ENCODE measurements at regions not wholly inside any gene's neighbourhood (a gene's known extent, or its start where the extent isn't known, plus 50 kb on each side); places are given as distances from the start of the nearest gene placed in this dataset.
"Not testable (repeated sequence)": the region's sequence is repeated elsewhere in the genome, so short reads cannot be mapped to it uniquely, and the experiment has no call there.

DNA sequence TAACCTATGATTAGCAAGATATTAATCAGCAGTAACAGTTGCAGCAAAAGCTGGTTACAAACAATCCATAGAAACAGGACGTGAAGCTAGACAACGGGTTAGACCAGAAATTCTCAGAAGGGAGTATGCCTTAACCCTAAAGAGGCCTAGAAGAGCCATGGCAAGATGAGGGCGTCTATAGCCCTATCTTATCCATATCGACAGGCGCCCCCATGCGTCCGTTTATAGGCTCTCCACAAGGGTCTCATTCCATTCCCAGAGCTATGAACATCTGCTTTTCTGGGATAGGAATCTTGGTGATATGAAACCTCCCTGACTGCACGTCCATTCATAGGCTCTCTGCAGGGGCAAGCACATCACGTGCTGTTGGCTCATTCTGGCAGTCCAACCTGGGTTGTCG is 109.2 kb upstream of the OR13F1 start:
- H3K27me3 ChIP-seq (ENCODE audit: control insufficient read depth, insufficient read depth, low read length); H3K36me3 ChIP-seq (replicated peaks; ENCODE audit: control insufficient read depth, insufficient read depth, low read length); H3K4me3 ChIP-seq (ENCODE audit: insufficient read depth, low read depth, low read length); DNase-seq: not testable (repeated sequence)

GRCh38 chr9:104412238-104412637 is 91.8 kb upstream of the OR13F1 start:
- Histone ChIP-seq H3K27me3 (ENCODE audit: control insufficient read depth, insufficient read depth, low read length) (no peaks in the 10 kb centered on the region), H3K4me3 (ENCODE audit: insufficient read depth, low read depth, low read length) (no peak overlapping the region), H3K36me3 (replicated peaks; ENCODE audit: control insufficient read depth, insufficient read depth, low read length) (no peaks in the 10 kb centered on the region)
- DNase-seq: no peak

DNA sequence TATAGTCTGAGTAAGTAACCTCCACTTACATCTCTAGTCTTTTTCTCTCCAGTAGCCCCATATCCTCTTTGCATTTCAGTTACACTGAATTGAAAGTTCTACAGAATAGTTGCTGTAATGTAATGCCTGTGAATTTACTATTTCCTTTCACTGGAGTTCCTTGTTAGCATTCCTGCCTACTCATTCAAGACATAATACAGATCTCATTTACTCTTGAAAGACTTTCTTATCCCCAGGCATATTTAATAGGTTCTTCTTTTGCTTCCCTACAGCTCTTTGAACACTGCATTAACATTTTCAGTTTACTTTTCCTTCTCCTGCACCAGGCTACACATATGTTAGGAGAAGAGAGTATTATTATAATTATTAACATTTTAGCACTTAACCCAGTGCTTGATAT is 87.6 kb upstream of the OR13F1 start:
- Histone ChIP-seq H3K4me3 (ENCODE audit: insufficient read depth, low read depth, low read length) (no peak overlapping the region), H3K27me3 (ENCODE audit: control insufficient read depth, insufficient read depth, low read length) (no peaks in the 10 kb centered on the region), H3K36me3 (replicated peaks; ENCODE audit: control insufficient read depth, insufficient read depth, low read length) (no peaks in the 10 kb centered on the region)
- no peak for DNase-seq

GRCh38 chr9:104417296-104417695 is 86.8 kb upstream of the OR13F1 start:
- no peak for DNase-seq
- Histone ChIP-seq H3K4me3 (ENCODE audit: insufficient read depth, low read depth, low read length) (no peak overlapping the region), H3K36me3 (replicated peaks; ENCODE audit: control insufficient read depth, insufficient read depth, low read length) (no peaks in the 10 kb centered on the region), H3K27me3 (ENCODE audit: control insufficient read depth, insufficient read depth, low read length) (no peaks in the 10 kb centered on the region)

DNA sequence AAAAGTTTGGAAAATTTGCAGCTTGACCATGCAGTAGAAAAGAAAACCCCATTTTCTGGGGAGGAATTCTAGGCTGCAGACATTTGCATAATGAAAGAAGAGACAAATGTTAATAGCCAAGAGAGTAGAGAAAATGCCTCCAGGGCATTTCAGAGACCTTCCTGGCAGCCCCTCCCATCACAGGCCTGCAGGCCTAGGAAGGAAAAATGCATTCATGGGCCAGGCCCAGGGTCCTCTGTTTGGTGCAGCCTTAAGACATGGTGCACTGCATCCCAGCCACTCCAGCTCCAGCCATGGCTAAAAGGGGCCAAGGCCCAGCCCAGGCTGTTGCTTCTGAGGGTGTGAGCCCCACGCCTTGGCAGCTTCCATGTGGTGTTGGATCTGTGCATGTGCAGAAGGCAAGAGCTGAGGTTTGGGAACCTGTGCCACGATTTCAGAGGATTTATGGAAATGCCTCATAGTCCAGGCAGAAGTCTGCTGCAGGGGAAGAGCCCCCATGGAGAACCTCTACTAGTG is 75.0 kb upstream of the OR13F1 start:
- H3K27me3 ChIP-seq (ENCODE audit: control insufficient read depth, insufficient read depth, low read length): no peaks in the 10 kb centered on the region
- no peak overlapping the region for H3K4me3 ChIP-seq (ENCODE audit: insufficient read depth, low read depth, low read length)
- H3K36me3 ChIP-seq (replicated peaks; ENCODE audit: control insufficient read depth, insufficient read depth, low read length): no peaks in the 10 kb centered on the region
- DNase-seq: no peak

- DNase-seq: no peak
- Histone ChIP-seq H3K36me3 (replicated peaks; ENCODE audit: control insufficient read depth, insufficient read depth, low read length) (no peaks in the 10 kb centered on the region), H3K27me3 (ENCODE audit: control insufficient read depth, insufficient read depth, low read length) (no peaks in the 10 kb centered on the region), H3K4me3 (ENCODE audit: insufficient read depth, low read depth, low read length) (no peak overlapping the region)
Measured at GRCh38 chr9:104435059-104435458, 69.0 kb upstream of the OR13F1 start.

DNA sequence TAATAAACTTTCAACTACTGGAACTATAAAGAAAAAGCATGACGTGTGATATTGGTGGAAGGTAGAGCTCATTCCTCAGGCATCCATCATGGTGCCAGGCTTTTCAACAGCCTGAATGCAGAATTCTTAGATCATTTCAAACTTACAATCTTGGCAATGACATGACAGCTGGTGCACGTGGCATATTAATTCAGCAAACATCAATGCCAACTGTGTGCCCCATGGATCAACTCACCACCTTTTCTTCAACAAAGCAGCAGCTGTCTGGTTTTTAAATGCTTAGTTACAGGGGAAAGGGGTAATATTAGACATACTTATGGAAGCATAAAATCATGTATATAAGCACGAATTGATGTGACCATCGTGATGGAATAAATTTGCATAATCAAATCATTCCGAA is 56.0 kb upstream of the OR13F1 start:
- Histone ChIP-seq H3K36me3 (replicated peaks; ENCODE audit: control insufficient read depth, insufficient read depth, low read length) (no peaks in the 10 kb centered on the region), H3K27me3 (ENCODE audit: control insufficient read depth, insufficient read depth, low read length) (no peaks in the 10 kb centered on the region), H3K4me3 (ENCODE audit: insufficient read depth, low read depth, low read length) (no peak overlapping the region)
- no peak for DNase-seq

Data from H7 (cell line).